GM21423 (cell line): ENCODE measurements at regions not wholly inside any gene's neighbourhood (a gene's known extent, or its start where the extent isn't known, plus 50 kb on each side); places are given as distances from the start of the nearest gene placed in this dataset.
"Not testable (repeated sequence)": the region's sequence is repeated elsewhere in the genome, so short reads cannot be mapped to it uniquely, and the experiment has no call there.

Experiments
- ATAC-seq: cut with Tn5 transposase; IDR thresholded peaks from one replicate; pipeline ENCODE4 v1.9.1; 2021; ENCODE audit warnings: mild to moderate bottlenecking, moderate library complexity; ENCODE audit not compliant: unreplicated experiment

GRCh38 chr10:113485736-113486135, 67.1 kb upstream of the HABP2 start:
- ATAC-seq = no peak

GRCh38 chr10:113486531-113486930, 66.3 kb upstream of the HABP2 start:
- no peak for ATAC-seq

DNA sequence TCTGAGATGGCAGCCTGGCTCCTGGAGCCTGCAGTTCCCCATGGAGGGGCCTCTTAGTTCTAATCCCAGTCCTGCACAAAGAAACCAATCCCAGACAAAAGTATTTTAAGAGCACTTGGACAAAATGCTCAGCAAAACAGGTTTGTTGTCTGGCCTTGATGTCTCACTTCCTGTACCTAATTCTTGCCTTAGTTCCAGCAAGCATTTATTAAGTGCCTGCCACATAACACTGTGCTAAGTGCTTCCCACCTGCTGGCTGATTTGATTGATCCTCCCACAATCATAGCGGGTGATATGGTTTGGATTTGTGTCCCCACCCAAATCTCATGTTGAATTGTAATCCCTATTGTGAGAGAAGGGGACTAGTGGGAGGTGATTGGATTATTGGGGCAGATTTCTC, 65.7 kb upstream of the HABP2 start:
- no peak for ATAC-seq

DNA sequence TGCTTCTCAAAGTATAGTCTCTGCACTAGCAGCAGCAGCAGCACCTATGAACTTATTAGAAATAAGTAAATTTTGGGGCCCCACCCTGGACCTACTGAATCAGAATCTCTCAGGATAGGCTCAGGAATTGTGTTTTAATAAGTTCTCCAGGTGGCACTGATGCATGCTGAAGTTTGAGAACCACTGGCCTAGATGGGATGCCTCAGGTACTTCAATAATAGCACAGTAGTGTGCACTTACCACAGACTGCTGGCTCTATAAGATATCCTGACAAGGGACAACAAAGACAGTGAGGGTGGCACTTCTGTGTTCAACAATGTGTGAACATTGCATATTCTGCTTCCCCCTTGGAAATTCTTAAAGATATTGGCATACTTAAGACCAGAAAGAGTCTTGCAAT, 64.7 kb upstream of the HABP2 start:
- ATAC-seq = no peak

GRCh38 chr10:113489522-113489921, 63.3 kb upstream of the HABP2 start:
- not testable (repeated sequence) for ATAC-seq

- no peak for ATAC-seq
These were observed 60.8 kb upstream of the HABP2 start for GRCh38 chr10:113491967-113492565.

DNA sequence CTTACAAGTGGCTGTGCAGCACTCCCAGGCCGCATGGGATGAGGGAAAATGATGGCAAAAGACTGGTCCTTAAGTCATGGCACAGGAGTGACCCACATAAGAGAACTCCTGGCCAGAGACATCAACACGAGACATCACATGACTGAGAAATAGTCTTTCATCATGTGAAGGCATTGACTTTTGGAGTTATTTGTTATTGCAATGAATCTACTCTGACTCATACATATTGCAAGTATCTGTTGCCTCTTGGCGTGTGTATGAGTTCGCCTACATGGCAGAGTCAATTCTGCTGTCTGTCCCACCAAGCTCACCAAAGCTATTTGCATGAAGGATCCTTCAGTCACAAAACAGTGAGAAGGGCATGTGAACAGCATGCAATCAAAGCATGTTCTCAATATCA, 59.7 kb upstream of the HABP2 start:
- ATAC-seq = no peak

- no peak for ATAC-seq
These were observed 59.0 kb upstream of the HABP2 start for GRCh38 chr10:113493882-113494301.

DNA sequence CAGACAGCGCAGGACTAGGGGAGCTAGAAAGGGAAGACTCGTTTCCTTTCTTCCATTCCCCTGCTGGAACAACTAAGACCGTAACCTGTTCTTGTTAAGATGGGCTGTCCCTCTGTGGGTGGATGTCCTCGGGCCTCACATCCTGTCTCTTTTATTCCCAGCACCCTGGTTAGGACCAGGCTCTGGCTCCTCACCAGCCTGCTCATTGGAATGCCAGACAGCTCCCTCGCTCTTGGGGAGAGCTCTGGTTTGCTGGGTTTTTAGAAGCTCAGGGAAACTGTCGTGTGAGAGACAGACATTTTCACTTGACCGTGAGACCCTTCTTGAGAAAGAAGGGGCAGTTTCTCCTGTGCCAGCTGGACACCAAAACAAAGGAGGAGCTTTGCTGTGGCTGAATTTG, 58.1 kb upstream of the HABP2 start:
- ATAC-seq = no peak

DNA sequence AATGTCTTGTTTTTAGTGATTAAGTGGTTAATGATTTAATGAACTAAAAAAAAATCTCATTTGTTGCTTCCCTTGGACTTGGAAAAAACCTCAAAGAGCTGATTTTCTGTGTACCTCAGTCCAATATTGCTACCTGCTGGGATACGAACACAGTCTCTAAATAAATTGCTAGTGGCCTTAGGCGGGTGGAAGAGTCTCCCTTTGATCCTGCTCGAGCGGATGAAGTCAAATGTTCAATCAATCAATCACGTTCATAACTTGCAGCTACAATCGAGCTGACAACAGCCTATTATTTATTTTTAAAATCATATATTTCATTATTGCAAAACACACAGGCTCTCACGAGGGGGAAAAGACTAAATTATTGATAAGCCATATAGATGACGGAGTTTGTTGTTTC, 57.3 kb upstream of the HABP2 start:
- no peak for ATAC-seq

DNA sequence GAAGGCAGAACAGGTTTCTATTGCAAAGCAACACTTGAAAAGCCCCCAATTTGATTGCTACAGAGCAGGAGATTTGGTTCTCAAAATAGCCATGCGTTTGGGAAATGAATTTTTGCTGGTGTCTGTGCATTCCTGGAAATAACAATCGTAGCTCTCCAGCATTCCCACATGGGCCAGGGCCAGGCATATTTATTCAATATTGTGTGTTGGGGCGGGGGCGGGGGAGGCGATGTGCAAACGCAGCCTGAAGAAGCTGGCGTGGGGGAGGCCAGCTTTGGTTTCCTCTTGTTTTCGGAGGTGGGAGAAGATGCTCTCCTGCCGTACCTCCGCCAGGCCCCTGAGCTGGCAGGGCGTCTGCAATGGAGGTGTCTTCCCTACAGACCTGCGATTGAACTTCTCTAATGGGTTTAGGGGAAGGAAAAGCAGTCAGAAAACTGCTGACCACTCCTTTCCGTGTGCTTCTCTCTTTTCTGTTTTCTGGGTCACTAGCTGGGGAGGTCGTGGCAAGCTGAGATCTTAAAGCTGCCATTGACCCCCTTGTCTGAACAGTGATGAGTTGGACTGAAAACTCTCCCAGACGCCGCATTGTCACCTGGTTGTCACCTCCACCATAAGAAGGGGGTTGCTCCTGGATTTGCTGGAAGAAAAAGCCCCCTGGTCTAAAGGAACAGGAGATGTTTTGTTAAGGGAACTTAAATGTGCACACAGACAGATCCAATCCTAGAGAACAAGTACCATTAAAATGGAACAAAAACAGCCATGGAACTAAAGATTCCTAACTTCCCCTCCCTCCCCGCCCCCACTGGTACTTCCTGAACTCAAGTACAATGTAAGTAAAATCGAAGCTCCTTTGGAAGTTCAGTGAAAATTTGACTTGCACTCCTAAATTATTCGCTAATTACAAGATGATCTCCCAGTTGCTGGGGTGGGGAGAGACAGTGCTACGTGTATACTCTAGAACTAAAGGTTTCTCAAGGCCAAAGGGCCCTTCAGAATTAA, 56.4 kb upstream of the HABP2 start:
- ATAC-seq = no peak

DNA sequence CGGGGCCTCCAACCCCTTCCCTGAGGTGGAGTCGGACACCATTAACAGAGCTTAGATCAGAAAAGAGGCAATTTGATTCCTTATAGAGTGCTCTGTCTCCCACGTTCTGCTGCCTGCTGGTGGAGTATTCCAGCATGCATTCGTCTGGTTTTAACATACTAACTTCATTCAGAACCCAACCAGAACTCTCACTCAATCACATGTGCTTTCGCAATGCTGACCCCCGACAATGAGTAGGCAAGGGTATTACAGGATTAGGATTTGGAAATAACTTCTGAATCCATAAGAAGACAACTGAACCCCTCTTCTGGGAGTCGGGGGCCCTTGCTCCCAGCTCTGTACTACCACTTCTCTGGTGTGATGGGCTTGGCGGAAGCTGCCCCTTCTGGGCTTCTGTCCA, 55.7 kb upstream of the HABP2 start:
- no peak for ATAC-seq

DNA sequence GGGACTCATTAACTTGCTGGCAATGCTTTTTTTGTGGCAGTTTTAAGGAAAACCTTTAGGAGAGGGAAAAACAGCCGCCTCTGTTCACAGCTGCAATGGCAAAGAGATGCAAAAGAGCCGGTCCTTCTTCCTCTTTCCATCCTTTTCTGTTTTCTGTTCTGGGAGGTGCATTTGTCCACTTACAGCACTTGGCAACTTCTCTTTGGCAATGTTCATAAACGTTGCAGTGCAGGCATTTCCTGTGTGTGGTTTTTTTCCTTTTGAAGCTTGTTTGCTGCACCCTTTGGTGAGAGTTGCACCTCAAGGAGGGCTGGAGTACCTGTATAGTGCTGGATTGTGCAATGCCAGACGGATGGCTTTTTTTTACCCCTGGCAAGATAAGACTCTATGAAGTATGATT, 53.9 kb upstream of the HABP2 start:
- no peak for ATAC-seq

- no peak for ATAC-seq
These were observed 53.0 kb upstream of the HABP2 start for GRCh38 chr10:113499806-113500205.

GRCh38 chr10:113501031-113501430, 51.8 kb upstream of the HABP2 start:
- not testable (repeated sequence) for ATAC-seq
